ENCODE measurements at regions not wholly inside any gene's neighbourhood (a gene's known extent, or its start where the extent isn't known, plus 50 kb on each side); places are given as distances from the start of the nearest gene placed in this dataset.

GRCh38 chr4:85376285-85376684 lies 98.7 kb upstream of the ARHGAP24 start:
- TF ChIP-seq CTCF (IDR thresholded peaks at IDR 0.05; ENCODE audit: insufficient read depth, low read length, poor library complexity, severe bottlenecking), result no peak
- TF ChIP-seq EZH2phosphoT487 (conservative IDR thresholded peaks at IDR 0.05; ENCODE audit: low read length), result no peak

All from SU-DHL-6 (cell line).